GM12872 (cell line): ENCODE measurements at regions not wholly inside any gene's neighbourhood (a gene's known extent, or its start where the extent isn't known, plus 50 kb on each side); places are given as distances from the start of the nearest gene placed in this dataset.

Experiments used
- TF ChIP-seq, protein P1 (sequence below): IDR thresholded peaks from 3 replicates; pipeline ENCODE4 v1.5.1; 2011; ENCODE audit warnings: low read depth, mild to moderate bottlenecking, low read length, moderate library complexity; ENCODE audit not compliant: insufficient read depth

DNA sequence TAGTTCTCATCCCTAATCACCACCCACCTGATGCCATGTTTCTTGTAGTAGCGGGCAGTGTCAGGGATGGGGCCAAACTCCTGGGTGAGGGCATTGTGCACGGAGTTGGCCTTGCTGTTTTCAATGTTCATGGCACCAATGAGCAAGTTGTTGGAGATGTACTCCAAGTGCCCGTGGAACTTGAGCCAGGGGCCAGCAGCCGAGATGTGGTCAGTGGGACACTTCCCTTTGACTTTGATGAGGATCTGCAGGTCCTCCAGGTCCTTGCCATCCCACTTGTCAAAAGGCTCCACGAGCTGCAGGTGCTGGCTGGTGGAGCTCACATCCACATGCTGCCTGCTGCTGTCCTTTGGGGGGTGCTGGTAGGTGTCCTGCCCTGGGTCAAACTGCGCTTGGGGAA is 162.2 kb upstream of the SV2C start:
- TF ChIP-seq, protein P1, sequence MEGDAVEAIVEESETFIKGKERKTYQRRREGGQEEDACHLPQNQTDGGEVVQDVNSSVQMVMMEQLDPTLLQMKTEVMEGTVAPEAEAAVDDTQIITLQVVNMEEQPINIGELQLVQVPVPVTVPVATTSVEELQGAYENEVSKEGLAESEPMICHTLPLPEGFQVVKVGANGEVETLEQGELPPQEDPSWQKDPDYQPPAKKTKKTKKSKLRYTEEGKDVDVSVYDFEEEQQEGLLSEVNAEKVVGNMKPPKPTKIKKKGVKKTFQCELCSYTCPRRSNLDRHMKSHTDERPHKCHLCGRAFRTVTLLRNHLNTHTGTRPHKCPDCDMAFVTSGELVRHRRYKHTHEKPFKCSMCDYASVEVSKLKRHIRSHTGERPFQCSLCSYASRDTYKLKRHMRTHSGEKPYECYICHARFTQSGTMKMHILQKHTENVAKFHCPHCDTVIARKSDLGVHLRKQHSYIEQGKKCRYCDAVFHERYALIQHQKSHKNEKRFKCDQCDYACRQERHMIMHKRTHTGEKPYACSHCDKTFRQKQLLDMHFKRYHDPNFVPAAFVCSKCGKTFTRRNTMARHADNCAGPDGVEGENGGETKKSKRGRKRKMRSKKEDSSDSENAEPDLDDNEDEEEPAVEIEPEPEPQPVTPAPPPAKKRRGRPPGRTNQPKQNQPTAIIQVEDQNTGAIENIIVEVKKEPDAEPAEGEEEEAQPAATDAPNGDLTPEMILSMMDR = no peak

DNA sequence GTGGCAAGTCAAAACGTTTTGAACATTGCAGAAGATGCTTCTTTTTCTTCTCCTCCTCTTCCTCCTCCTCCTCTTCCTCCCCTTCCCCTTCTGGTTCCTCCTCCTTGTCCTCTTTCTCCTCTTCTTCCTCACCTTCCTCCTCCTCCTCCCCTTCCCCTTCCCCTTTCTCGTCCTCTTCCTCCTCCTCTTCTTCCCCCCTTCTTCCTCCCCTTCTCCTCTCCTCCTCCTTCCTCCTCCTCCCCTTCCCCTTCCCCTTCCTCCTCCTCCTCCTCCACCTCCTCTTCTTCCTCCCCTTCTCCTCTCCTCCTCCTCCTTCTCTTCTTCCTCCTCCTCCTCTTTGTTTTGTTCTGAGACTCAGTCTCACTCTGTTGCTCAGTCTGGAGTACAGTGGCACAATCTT is 167.0 kb upstream of the SV2C start:
- TF ChIP-seq, protein P1 = no peak

DNA sequence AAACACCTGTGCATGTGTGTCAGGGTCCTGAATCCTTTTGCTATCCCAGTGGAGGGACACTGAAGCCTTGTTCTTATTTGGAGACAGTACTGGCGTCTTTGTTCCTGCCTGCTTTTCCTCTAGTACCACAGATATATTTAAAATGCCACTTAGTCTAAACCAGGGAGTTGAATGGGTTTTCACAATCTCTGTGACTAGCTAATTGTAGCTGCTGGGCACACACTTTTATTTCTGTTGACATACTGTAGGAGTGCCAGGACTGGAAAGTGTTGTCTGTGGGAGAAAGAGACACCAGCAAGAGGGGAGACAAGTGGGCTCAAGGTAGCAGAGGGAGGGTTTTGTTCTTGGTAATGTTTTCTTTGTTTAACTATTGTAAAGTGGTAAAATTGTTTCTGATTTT is 174.0 kb upstream of the SV2C start:
- TF ChIP-seq, protein P1 = no peak

DNA sequence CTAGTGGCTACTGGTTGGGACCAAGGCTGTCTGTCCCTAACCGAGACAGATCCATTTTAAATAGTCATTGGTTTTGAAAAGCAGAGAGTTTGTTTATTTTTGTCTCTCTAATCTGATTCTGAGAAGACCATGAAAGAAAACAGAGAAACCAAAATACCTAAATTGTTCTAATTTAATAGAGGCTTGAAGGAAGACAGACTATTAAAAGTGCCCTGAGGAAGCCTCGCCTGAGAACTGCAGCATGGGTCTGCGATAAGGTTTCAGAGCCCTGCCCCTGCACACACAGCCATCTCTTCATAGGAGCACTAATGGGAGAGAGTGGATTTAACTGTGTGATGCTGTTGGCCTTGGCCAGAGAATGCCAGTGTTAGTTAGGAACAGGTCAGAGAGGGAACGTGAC is 175.5 kb upstream of the SV2C start:
- TF ChIP-seq, protein P1 = no peak

DNA sequence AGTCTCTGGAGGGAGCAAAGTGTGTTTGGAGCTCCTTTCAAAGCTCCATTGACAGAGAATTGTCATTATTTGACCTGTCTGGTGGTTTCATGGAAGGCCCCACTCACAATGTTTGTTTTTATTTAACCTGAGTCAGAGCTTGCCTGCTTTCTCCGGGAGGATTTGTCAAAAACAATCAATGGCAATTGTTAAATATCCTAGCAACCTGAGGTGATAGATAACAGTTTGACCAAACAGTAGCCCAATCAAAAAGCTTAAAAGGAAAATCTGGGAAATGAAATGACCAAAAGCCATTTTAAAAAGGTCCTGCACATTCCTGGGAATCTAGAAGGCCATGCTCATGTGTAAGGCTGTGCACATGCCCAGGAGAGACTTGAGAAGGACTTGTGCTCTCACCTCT is 177.2 kb upstream of the POC5 start:
- TF ChIP-seq, protein P1 = no peak

DNA sequence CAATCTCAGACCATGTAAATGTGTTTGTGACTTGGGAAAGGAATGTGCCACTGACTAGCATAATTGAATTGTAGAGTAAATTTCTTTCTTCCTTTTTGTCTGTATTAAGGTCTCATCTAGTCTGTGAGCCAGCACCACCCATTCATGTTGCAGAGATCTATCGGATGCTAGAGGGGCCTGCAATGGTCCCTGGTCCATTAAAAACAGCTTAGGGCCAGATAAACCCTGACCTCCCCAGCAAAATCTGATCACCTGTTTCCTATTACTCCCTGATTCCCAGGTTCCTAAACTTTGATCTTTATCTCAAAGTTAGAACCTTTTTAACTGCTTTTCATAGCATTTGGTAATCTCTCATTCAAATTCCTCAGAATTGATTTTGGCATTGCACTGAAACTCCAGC is 174.5 kb upstream of the POC5 start:
- TF ChIP-seq, protein P1 = no peak

DNA sequence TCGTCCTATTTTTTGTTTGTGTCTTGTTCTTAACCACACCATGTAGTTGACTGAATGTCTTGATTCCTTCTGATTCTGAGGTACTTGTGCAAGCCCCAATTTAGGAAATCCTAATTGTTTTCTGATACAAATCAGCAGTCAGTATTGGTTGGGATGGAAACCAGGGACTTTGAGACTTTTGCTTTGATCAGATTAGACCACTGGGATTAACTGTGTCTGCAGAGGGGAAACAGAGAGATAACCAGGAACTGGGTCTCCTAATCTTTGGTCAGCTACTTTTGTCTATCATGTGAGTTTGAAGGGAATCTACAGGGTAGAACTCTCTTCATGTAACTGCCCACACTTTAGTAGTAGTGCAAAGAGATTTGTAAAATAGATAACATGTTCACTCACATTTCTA is 173.8 kb upstream of the POC5 start:
- TF ChIP-seq, protein P1 = no peak

DNA sequence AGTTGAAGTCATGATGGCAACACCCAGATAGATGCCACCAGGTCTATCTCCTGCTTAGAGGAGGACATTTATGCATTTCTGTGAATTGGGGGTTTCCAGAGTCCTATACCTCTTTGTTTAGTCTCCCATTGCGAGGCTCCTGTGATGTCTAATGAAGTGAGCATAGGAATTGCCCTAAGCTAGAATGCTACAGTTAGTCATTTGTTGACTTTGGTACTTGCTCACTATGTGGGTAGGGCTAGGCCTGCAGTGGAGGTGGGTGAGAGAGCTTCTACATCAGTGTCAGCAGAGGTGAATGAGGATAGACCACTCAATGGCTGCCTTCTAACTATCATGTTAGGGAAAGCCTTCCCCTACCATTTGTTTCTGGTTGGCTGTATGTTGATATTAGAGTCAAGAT is 173.3 kb upstream of the POC5 start:
- TF ChIP-seq, protein P1 = no peak
